Smooth muscle cell (in vitro differentiated cells): ENCODE measurements at regions not wholly inside any gene's neighbourhood (a gene's known extent, or its start where the extent isn't known, plus 50 kb on each side); places are given as distances from the start of the nearest gene placed in this dataset.

ENCODE experiments used
- DNase-seq: peaks from one replicate; lab custom pipeline; 2025; ENCODE audit not compliant: unreplicated experiment; lab: John Stamatoyannopoulos, UW
- H2AFZ ChIP-seq: fragments of 200-600 bp; sonication (generic); 2 replicates; pipeline ENCODE4 v1.6.0; 2016; ENCODE audit warnings: antibody characterized with exemption, low read depth, mild to moderate bottlenecking
- H3F3A ChIP-seq: fragments of 200-600 bp; sonication (generic); 2 replicates; pipeline ENCODE4 v1.6.0; 2017; ENCODE audit warnings: antibody characterized with exemption, low read depth
- H3K27ac ChIP-seq: fragments of 200-600 bp; sonication (generic); 2 replicates; pipeline ENCODE4 v1.5.1; 2016; ENCODE audit warnings: low read depth, mild to moderate bottlenecking
- H3K27me3 ChIP-seq: fragments of 200-600 bp; sonication (generic); 2 replicates; pipeline ENCODE4 v1.6.1; 2016; ENCODE audit warnings: low read depth, mild to moderate bottlenecking
- H3K36me3 ChIP-seq: fragments of 200-600 bp; sonication (generic); 2 replicates; pipeline ENCODE4 v1.5.1; 2016; ENCODE audit warnings: low read depth
- H3K4me1 ChIP-seq: fragments of 200-600 bp; sonication (generic); 2 replicates; pipeline ENCODE4 v1.5.1; 2016; ENCODE audit warnings: low read depth
- H3K4me2 ChIP-seq: fragments of 200-600 bp; sonication (generic); 2 replicates; pipeline ENCODE4 v1.6.0; 2016; ENCODE audit warnings: mild to moderate bottlenecking
- H3K4me3 ChIP-seq: fragments of 200-600 bp; sonication (generic); 2 replicates; pipeline ENCODE4 v1.5.1; 2016; ENCODE audit warnings: mild to moderate bottlenecking
- H3K79me2 ChIP-seq: fragments of 200-600 bp; sonication (generic); 2 replicates; pipeline ENCODE4 v1.6.0; 2016; ENCODE audit warnings: low read depth, mild to moderate bottlenecking
- H3K9ac ChIP-seq: fragments of 200-600 bp; sonication (generic); 2 replicates; pipeline ENCODE4 v1.6.0; 2016; ENCODE audit warnings: low read depth
- H3K9me3 ChIP-seq: fragments of 200-600 bp; sonication (generic); replicated peaks from 2 replicates; pipeline ENCODE4 v1.5.1; 2016; ENCODE audit warnings: low read depth
- H4K20me1 ChIP-seq: fragments of 200-600 bp; sonication (generic); 2 replicates; pipeline ENCODE4 v1.6.0; 2016; ENCODE audit warnings: low read depth
- CTCF ChIP-seq: fragments of 200-600 bp; sonication (generic); IDR thresholded peaks from 2 replicates; pipeline ENCODE4 v1.5.1; 2017; ENCODE audit warnings: borderline replicate concordance, mild to moderate bottlenecking, antibody characterized with exemption; ENCODE audit not compliant: insufficient read depth, poor library complexity, severe bottlenecking
- WGBS: methylation state at CpG from one replicate; pipeline ENCODE4 v1.1.7; 2016; ENCODE audit warnings: low lambda C conversion rate; 5-methylcytosine and 5-hydroxymethylcytosine counted together

DNA sequence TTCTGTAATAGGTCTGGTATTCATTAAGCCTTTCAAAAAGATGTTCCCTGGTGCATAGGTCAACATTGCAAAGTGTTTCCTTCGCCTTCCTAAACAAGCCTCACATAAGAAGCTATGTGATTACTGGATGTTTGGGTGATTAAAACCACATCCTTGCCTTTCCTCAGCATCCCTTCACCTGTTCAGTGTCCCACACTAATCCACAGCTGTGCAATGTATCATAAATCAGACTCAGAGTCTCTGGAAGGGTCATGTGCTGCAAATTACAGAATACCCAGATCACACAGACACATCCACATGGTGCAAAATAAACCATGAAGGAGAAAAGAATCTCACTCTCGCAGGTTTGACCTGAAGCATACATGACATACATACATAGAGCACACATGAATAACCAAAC, 164.7 kb upstream of the NSMCE3 start:
- 72% methylated on average over 2 of the region's 2 CpGs for WGBS

DNA sequence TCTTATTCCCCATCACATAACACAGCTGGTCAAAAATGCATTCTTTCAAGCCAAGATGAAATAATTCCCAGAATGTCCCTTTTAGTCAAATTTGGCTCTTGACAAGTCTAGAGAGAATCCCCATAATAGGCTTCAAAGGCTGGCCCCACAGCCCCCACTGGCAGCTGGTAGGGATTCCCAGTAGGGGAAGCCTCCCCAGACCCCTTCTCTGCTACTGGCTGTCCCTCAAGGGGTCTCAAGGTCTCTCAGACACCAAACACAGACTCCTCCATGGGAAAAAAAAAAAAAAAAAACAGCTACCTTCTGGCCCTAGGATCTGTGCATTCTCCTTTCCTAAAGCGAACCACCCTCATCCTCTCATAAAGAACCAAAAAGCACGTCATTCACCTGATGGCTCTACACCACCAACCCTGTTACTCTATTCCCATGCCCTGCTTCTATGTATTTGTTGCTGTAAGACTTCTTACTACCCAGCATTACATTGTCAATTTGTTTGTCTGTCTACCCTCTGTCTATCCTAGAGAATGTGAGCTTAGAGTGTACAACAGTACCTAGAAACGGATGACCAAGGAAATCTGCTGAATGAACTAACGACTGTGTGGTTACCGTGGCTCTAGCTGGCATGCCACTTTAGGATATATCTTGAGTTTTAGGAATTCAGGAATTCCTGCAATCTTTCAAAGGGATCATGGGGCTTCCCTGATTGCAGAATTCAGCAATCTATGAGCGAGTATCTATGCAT, 164.1 kb upstream of the NSMCE3 start:
- DNase-seq = no peak

More for the DNA sequence above, 164.7 kb upstream of the NSMCE3 start:
- Histone ChIP-seq H3K9ac (no peak overlapping the region), H3K9me3 (no peaks in the 10 kb centered on the region), H3K36me3 (no peaks in the 10 kb centered on the region), H3F3A (no peaks in the 10 kb centered on the region), H3K79me2 (no peaks in the 10 kb centered on the region), H3K27me3 (no peaks in the 10 kb centered on the region), H2AFZ (no peak overlapping the region), H3K4me1 (no peaks in the 10 kb centered on the region), H3K4me2 (no peak overlapping the region), H3K4me3 (no peak overlapping the region), H3K27ac (no peak overlapping the region), H4K20me1 (no peaks in the 10 kb centered on the region)
- no peak for TF ChIP-seq CTCF
- DNase-seq = no peak

DNA sequence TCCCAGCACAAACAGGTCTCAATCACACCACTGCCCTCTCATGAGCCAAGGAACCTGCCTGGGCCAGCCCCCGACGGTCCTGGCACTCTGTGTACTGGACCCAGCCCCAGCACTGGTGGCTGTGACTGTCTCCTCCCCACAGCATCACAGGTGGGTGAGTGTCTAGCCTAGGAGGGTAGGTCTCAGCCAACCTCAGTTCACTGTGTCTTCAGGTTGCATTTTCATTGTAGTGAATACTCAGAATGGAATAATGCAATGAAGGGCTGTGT, 163.4 kb upstream of the NSMCE3 start:
- Histone ChIP-seq H3K9me3 (no peaks in the 10 kb centered on the region), H3K4me2 (no peak overlapping the region), H3F3A (no peaks in the 10 kb centered on the region), H3K79me2 (no peaks in the 10 kb centered on the region), H4K20me1 (no peaks in the 10 kb centered on the region), H3K4me1 (no peaks in the 10 kb centered on the region), H3K36me3 (no peaks in the 10 kb centered on the region), H3K9ac (no peak overlapping the region), H3K4me3 (no peak overlapping the region), H2AFZ (no peak overlapping the region), H3K27me3 (no peaks in the 10 kb centered on the region), H3K27ac (no peak overlapping the region)
- TF ChIP-seq CTCF = no peak
- no peak for DNase-seq
- WGBS = 90% methylated on average over 2 of the region's 2 CpGs

More for the DNA sequence above, 164.1 kb upstream of the NSMCE3 start:
- H3K9ac ChIP-seq = no peak overlapping the region
- H3K27ac ChIP-seq = no peak overlapping the region
- TF ChIP-seq CTCF = no peak
- no peaks in the 10 kb centered on the region for H4K20me1 ChIP-seq
- H3K9me3 ChIP-seq = no peaks in the 10 kb centered on the region
- H3F3A ChIP-seq = no peaks in the 10 kb centered on the region
- WGBS = 54% methylated on average over 6 of the region's 6 CpGs
- H3K36me3 ChIP-seq = no peaks in the 10 kb centered on the region
- H3K4me3 ChIP-seq = no peak overlapping the region
- H3K4me1 ChIP-seq = no peaks in the 10 kb centered on the region
- H3K4me2 ChIP-seq = no peak overlapping the region
- no peaks in the 10 kb centered on the region for H3K79me2 ChIP-seq
- H3K27me3 ChIP-seq = no peaks in the 10 kb centered on the region
- no peak overlapping the region for H2AFZ ChIP-seq
